Heart left ventricle (tissue), 13 donors: ENCODE measurements at regions not wholly inside any gene's neighbourhood (a gene's known extent, or its start where the extent isn't known, plus 50 kb on each side); places are given as distances from the start of the nearest gene placed in this dataset.

ENCODE experiments used
- POLR2A ChIP-seq, 2 donors: fragments of 450-650 bp; IDR thresholded peaks; one replicate each; pipeline ENCODE4 v1.6.1; 2017; ENCODE audit warnings: antibody characterized with exemption in 2 of 2, mild to moderate bottlenecking in 2 of 2, moderate library complexity in 2 of 2
- TF ChIP-seq, protein P1 (sequence below), 12 donors: fragments of 200-600 bp; sonication (generic) in 4 of 12; IDR thresholded peaks; one replicate each; pipeline versions ENCODE4 v1.5.0 to v1.8.0; 2018 to 2022; ENCODE audit warnings: antibody characterized with exemption in 12 of 12, mild to moderate bottlenecking in 5 of 12
- donor health status: ischemic (EF 13 %, LVEDD 7.1; RV severe dilation, severe dysfunction).
- donor health status: DM: no; HTN: yes; CAD: no.
- donor health status: DM: no; HTN: no; CAD: no.
- donor health status: ischemic (EF 25% LVEDD 6.9; RV normal size, moderate dysfunction).
- donor health status: ischemic (EF 25% LVEDD 5.7; RV mildly dilated, moderate dysfunction).
- donor health status: ischemic (EF 35%, LVEDD 5.7; RV mildly dilated, moderate dysfunction).
- donor health status: nonischemic (EF 11% LVEDD 7.7; RV severe dilation, severe dysfunction).
- donor health status: DM: yes; HTN: yes; CAD: no.
- donor health status: PGD.
- donor health status: ischemic (EF 29% LVEDD 5.4; RV normal size, mild dysfunction).
- donor health status: nonischemic (EF 23%, LVEDD 6.1; RV moderate dilation, normal function).

DNA sequence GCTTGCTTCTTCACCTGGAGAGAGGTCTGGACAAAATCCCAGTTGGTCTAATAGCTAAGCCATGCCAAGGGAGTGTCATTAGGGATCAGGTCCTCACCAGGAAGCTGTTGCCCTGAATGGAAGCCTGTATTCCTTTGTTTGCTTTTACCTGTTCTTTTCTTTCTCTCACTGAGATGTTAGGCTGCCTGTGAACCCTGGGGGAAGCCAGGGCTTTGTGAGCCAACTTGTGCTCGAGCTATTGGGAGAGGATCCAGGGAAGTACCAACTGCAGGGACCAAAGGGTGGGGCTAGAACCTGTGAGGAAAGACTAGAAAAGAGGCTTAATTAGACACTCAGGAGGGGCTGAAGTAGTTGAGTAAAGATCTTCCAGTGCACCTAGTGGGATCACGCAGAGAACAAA is 451.2 kb upstream of the TLE4 start:
- TF ChIP-seq, protein P1, sequence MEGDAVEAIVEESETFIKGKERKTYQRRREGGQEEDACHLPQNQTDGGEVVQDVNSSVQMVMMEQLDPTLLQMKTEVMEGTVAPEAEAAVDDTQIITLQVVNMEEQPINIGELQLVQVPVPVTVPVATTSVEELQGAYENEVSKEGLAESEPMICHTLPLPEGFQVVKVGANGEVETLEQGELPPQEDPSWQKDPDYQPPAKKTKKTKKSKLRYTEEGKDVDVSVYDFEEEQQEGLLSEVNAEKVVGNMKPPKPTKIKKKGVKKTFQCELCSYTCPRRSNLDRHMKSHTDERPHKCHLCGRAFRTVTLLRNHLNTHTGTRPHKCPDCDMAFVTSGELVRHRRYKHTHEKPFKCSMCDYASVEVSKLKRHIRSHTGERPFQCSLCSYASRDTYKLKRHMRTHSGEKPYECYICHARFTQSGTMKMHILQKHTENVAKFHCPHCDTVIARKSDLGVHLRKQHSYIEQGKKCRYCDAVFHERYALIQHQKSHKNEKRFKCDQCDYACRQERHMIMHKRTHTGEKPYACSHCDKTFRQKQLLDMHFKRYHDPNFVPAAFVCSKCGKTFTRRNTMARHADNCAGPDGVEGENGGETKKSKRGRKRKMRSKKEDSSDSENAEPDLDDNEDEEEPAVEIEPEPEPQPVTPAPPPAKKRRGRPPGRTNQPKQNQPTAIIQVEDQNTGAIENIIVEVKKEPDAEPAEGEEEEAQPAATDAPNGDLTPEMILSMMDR (IDR thresholded peaks at IDR 0.05): no peak
- TF ChIP-seq POLR2A (IDR thresholded peaks at IDR 0.05): no peak
